ENCODE measurements at regions not wholly inside any gene's neighbourhood (a gene's known extent, or its start where the extent isn't known, plus 50 kb on each side); places are given as distances from the start of the nearest gene placed in this dataset.

DNA sequence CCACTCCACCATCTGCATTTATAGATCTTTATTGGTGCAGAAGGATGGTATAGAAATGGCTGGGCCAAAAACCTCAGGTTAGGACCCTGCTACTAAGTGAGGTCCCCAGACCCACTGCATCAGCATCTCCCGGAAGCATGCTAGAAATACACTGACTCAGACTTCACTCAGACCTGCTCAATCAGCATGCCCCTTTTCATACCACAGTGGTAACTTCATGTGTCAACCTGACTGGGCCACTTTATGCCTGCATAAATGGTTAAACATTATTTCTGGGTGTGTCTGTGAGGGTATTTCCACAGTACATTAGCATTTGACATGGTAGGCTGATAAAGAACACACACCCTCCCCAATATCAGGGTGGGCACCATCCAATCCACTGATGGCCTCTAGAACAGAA, 118.6 kb upstream of the VCX3B start:
- TF ChIP-seq, protein P1, sequence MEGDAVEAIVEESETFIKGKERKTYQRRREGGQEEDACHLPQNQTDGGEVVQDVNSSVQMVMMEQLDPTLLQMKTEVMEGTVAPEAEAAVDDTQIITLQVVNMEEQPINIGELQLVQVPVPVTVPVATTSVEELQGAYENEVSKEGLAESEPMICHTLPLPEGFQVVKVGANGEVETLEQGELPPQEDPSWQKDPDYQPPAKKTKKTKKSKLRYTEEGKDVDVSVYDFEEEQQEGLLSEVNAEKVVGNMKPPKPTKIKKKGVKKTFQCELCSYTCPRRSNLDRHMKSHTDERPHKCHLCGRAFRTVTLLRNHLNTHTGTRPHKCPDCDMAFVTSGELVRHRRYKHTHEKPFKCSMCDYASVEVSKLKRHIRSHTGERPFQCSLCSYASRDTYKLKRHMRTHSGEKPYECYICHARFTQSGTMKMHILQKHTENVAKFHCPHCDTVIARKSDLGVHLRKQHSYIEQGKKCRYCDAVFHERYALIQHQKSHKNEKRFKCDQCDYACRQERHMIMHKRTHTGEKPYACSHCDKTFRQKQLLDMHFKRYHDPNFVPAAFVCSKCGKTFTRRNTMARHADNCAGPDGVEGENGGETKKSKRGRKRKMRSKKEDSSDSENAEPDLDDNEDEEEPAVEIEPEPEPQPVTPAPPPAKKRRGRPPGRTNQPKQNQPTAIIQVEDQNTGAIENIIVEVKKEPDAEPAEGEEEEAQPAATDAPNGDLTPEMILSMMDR (IDR thresholded peaks at IDR 0.05; ENCODE audit: insufficient read depth, low read length, poor library complexity, severe bottlenecking): no peak
- H3K36me3 ChIP-seq (ENCODE audit: control insufficient read depth, insufficient read depth, low read length): no peaks in the 10 kb centered on the region
- H3K4me3 ChIP-seq (replicated peaks; ENCODE audit: low read depth, low read length): no peak overlapping the region
- DNase-seq (ENCODE audit: extremely low read depth, insufficient read length): no peak
- no peaks in the 10 kb centered on the region for H3K27me3 ChIP-seq (replicated peaks; ENCODE audit: control insufficient read depth, insufficient read depth, low read length)

DNA sequence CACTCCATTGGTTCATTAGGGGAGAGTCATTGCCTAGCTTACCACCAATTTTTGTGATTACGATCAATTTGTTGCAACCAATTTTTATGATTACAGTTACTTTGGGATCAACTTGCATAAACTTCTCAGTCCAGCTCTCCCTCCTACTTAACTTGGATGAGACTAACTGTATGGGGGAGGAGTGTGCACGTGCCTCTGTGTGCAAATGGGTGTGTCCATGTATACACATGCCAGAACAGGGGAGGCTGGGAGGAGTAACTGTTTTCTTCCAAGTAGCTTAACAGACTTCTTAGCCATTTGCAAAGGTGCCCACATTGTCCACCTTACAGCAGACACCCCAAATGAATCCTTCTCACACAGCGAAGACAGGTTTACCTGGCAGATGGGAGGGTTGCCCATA, 117.7 kb upstream of the VCX3B start:
- no peaks in the 10 kb centered on the region for H3K27me3 ChIP-seq (replicated peaks; ENCODE audit: control insufficient read depth, insufficient read depth, low read length)
- H3K4me3 ChIP-seq (replicated peaks; ENCODE audit: low read depth, low read length): no peak overlapping the region
- TF ChIP-seq, protein P1 (IDR thresholded peaks at IDR 0.05; ENCODE audit: insufficient read depth, low read length, poor library complexity, severe bottlenecking): no peak
- no peak for DNase-seq (ENCODE audit: extremely low read depth, insufficient read length)
- H3K36me3 ChIP-seq (ENCODE audit: control insufficient read depth, insufficient read depth, low read length): no peaks in the 10 kb centered on the region

DNA sequence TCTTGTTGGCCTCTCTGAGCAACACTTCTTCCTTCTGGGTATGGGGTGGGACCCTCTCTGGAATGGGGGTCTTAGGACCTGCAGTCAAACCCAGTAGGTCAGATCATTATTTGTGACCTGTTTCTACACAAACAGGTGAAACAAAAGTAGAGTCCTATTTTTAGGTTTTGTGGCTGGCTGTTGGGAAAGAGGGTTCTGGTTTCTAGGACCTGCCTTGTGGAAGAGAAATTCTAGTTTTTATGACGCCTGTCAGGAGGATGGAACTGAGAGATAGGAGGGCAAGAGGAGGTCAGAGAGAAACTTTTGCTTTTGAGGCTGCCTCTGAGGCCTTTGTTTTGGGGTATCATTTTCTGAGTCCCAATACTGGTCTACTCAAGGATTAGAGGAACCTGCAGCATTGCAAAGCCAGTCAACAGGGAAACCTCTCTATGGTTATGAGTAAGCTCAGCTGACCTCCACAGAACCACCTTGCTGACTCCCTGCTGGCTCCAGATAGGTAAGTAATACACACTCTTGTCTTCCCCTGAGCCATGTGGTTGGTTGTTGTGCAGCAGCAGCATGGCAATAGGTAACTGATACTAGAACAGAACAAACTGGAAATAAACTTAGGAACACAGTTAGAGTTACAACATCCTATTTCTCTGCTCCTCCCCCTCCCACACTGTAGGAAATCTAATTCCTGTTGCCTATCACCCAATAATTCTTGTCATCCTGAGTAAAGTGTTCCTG, 114.7 kb upstream of the VCX3B start:
- TF ChIP-seq, protein P1 (IDR thresholded peaks at IDR 0.05; ENCODE audit: insufficient read depth, low read length, poor library complexity, severe bottlenecking): no peak
- Histone ChIP-seq H3K36me3 (ENCODE audit: control insufficient read depth, insufficient read depth, low read length) (no peaks in the 10 kb centered on the region), H3K27me3 (replicated peaks; ENCODE audit: control insufficient read depth, insufficient read depth, low read length) (no peaks in the 10 kb centered on the region), H3K4me3 (replicated peaks; ENCODE audit: low read depth, low read length) (no peak overlapping the region)
- no peak for DNase-seq (ENCODE audit: extremely low read depth, insufficient read length)

DNA sequence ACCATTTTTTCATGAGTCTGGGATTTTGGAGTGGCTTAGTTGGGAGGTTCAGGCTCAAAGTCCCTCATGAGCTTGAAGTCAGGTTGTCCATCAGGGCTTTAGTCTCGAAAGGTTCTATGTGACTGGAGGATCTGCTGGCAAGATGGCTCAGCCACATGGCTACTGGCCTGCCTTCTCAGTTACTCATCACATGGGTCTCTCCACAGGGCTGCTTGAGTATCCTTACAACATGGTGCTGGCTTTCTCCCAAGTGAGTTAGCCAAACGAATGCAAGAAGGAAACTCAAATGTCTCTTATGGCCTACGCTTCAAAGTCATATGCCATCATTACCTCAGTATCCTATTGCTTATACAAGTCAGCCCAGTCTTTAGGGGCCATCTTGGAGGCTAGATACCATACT, 106.3 kb upstream of the VCX3B start:
- Histone ChIP-seq H3K27me3 (replicated peaks; ENCODE audit: control insufficient read depth, insufficient read depth, low read length) (no peaks in the 10 kb centered on the region), H3K4me3 (replicated peaks; ENCODE audit: low read depth, low read length) (no peak overlapping the region), H3K36me3 (ENCODE audit: control insufficient read depth, insufficient read depth, low read length) (no peaks in the 10 kb centered on the region)
- TF ChIP-seq, protein P1 (IDR thresholded peaks at IDR 0.05; ENCODE audit: insufficient read depth, low read length, poor library complexity, severe bottlenecking): no peak
- no peak for DNase-seq (ENCODE audit: extremely low read depth, insufficient read length)

DNA sequence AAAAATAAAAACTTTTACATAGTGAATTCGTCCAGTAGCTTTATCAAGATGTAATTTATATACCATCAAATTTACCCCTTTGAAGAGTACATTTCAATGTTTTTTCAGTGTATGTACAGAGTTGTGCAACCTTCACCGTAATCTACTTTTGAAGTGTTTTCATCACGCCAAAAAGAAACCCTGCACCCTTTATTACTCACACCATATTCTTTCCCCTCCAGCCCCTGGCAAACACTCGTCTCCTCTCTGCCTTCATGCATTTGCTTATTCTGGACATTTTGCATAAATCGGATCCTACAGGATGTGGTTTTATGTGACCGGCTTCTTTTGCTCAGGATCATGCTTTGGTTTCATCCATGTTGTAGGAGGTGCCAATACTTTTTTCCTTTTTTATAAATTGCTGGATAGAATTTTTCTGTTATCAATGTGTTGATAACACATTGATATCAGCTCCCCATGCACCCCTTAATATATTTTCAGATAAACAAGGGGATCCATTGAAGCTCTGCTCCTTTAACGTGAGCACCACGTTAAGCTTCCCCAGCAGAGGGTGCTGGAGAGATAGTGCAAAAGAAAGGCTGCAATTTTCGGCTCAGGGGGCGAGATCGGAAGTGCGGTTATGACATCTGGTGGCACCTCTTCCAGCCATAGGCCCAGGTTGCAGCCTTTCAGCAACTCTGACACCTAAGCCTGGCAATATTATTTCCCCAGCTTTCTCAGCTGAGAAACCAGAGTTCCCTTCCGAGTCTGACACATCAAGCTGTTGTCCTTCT, 100.1 kb upstream of the VCX3B start:
- no peak for DNase-seq (ENCODE audit: extremely low read depth, insufficient read length)
- Histone ChIP-seq H3K4me3 (replicated peaks; ENCODE audit: low read depth, low read length) (no peak overlapping the region), H3K27me3 (replicated peaks; ENCODE audit: control insufficient read depth, insufficient read depth, low read length) (no peaks in the 10 kb centered on the region), H3K36me3 (ENCODE audit: control insufficient read depth, insufficient read depth, low read length) (no peaks in the 10 kb centered on the region)
- TF ChIP-seq, protein P1 (IDR thresholded peaks at IDR 0.05; ENCODE audit: insufficient read depth, low read length, poor library complexity, severe bottlenecking): no peak

All from GM06990 (cell line).